ENCODE measurements at regions not wholly inside any gene's neighbourhood (a gene's known extent, or its start where the extent isn't known, plus 50 kb on each side); places are given as distances from the start of the nearest gene placed in this dataset.

GRCh38 chr1:29516063-29516820 lies 279.9 kb downstream of the PTPRU start:
- no peaks in the 10 kb centered on the region for H3K9me3 ChIP-seq (ENCODE audit: low read length)
- no peak for TF ChIP-seq REST (IDR thresholded peaks at IDR 0.05; ENCODE audit: borderline replicate concordance)
- TF ChIP-seq MXI1 (conservative IDR thresholded peaks at IDR 0.05; ENCODE audit: poor library complexity, severe bottlenecking): no peak
- no peaks in the 10 kb centered on the region for H3K9me2 ChIP-seq (ENCODE audit: insufficient read depth, low read length)
- H2AFZ ChIP-seq (ENCODE audit: low read depth, low read length): no peak overlapping the region
- H3K4me3 ChIP-seq (ENCODE audit: low read length): no peak overlapping the region
- H3K4me2 ChIP-seq (ENCODE audit: low read length): no peak overlapping the region
- H3K27ac ChIP-seq (ENCODE audit: low read length): no peak overlapping the region
- H3K9ac ChIP-seq (ENCODE audit: low read length): no peak overlapping the region
- H3K36me3 ChIP-seq (ENCODE audit: insufficient read depth, low read length): no peaks in the 10 kb centered on the region
- H3F3A ChIP-seq (ENCODE audit: insufficient read depth, low read length, poor library complexity, severe bottlenecking): no peaks in the 10 kb centered on the region
- H3K79me2 ChIP-seq (replicated peaks; ENCODE audit: insufficient read depth, low read length): no peaks in the 10 kb centered on the region
- no peaks in the 10 kb centered on the region for H3K27me3 ChIP-seq (ENCODE audit: insufficient read depth, low read depth, low read length)
- H4K20me1 ChIP-seq (ENCODE audit: insufficient read depth): no peaks in the 10 kb centered on the region

GRCh38 chr1:29515170-29515955 lies 279.0 kb downstream of the PTPRU start:
- no peaks in the 10 kb centered on the region for H3K9me2 ChIP-seq (ENCODE audit: insufficient read depth, low read length)
- no peaks in the 10 kb centered on the region for H3K79me2 ChIP-seq (replicated peaks; ENCODE audit: insufficient read depth, low read length)
- H3K9me3 ChIP-seq (ENCODE audit: low read length): no peaks in the 10 kb centered on the region
- no peak overlapping the region for H3K27ac ChIP-seq (ENCODE audit: low read length)
- H3K4me2 ChIP-seq (ENCODE audit: low read length): no peak overlapping the region
- no peaks in the 10 kb centered on the region for H3F3A ChIP-seq (ENCODE audit: insufficient read depth, low read length, poor library complexity, severe bottlenecking)
- H3K27me3 ChIP-seq (ENCODE audit: insufficient read depth, low read depth, low read length): no peaks in the 10 kb centered on the region
- H2AFZ ChIP-seq (ENCODE audit: low read depth, low read length): no peak overlapping the region
- TF ChIP-seq EZH2 (IDR thresholded peaks at IDR 0.05; ENCODE audit: borderline replicate concordance, insufficient read depth, low read length, poor library complexity, severe bottlenecking): no peak
- no peak for TF ChIP-seq TAF1 (IDR thresholded peaks at IDR 0.05; ENCODE audit: low read depth)
- TF ChIP-seq MXI1 (conservative IDR thresholded peaks at IDR 0.05; ENCODE audit: poor library complexity, severe bottlenecking): no peak
- TF ChIP-seq EP300 (conservative IDR thresholded peaks at IDR 0.05; ENCODE audit: poor library complexity, severe bottlenecking): no peak
- no peak for TF ChIP-seq RAD21 (conservative IDR thresholded peaks at IDR 0.05)
- no peak for TF ChIP-seq SMC3 (conservative IDR thresholded peaks at IDR 0.05; ENCODE audit: poor library complexity)
- TF ChIP-seq POLR2AphosphoS5 (IDR thresholded peaks at IDR 0.05): no peak
- TF ChIP-seq REST (IDR thresholded peaks at IDR 0.05; ENCODE audit: borderline replicate concordance): no peak
- no peak for TF ChIP-seq CTCF (IDR thresholded peaks at IDR 0.05; ENCODE audit: poor library complexity, severe bottlenecking)
- no peak overlapping the region for H3K9ac ChIP-seq (ENCODE audit: low read length)
- no peaks in the 10 kb centered on the region for H4K20me1 ChIP-seq (ENCODE audit: insufficient read depth)
- no peak overlapping the region for H3K4me3 ChIP-seq (ENCODE audit: low read length)
- H3K36me3 ChIP-seq (ENCODE audit: insufficient read depth, low read length): no peaks in the 10 kb centered on the region

All from neural cell (in vitro differentiated cells).